ENCODE measurements at regions not wholly inside any gene's neighbourhood (a gene's known extent, or its start where the extent isn't known, plus 50 kb on each side); places are given as distances from the start of the nearest gene placed in this dataset.

GRCh38 chr3:193851428-193851847 lies 258.4 kb downstream of the OPA1 start:
- intact Hi-C loops (cut with micrococcal nuclease) = no loop called here
- no peak overlapping the region for H3K27ac ChIP-seq (ENCODE audit: low read depth, low read length)

More at GRCh38 chr3:193851428-193851847, 258.4 kb downstream of the OPA1 start:
- Histone ChIP-seq H3K9ac (ENCODE audit: low read length) (no peak overlapping the region), H4K20me1 (ENCODE audit: insufficient read depth) (no peaks in the 10 kb centered on the region), H2AFZ (ENCODE audit: low read depth, low read length, poor library complexity, severe bottlenecking) (no peak overlapping the region), H3K9me2 (ENCODE audit: insufficient read depth) (no peaks in the 10 kb centered on the region), H3K79me2 (ENCODE audit: insufficient read depth, low read length) (no peaks in the 10 kb centered on the region), H3K4me1 (ENCODE audit: control insufficient read depth in 1 of 2, insufficient read depth in 2 of 2, low read length in 2 of 2) (peaks cover 11 to 23% of the 10 kb centered on the region in 2 experiments; a peak in 3 of 4 replicates), H3K4me3 (replicated peaks in 1 of 2; ENCODE audit: low read depth in 1 of 2, low read length in 2 of 2) (no peak overlapping the region), H3K36me3 (ENCODE audit: control insufficient read depth in 1 of 2, insufficient read depth in 2 of 2, low read length in 2 of 2) (no peaks in the 10 kb centered on the region), H3K27me3 (ENCODE audit: insufficient read depth, low read length) (no peaks in the 10 kb centered on the region), H3K4me2 (ENCODE audit: low read length) (no peak overlapping the region), H3K9me3 (ENCODE audit: control insufficient read depth in 1 of 2, insufficient read depth in 1 of 2, low read depth in 1 of 2, low read length in 2 of 2) (no peaks in the 10 kb centered on the region)
- CTCF ChIA-PET = no interaction called here
- RAD21 ChIA-PET (ENCODE audit: low non-redundant PET in 1 of 2, low total read pairs in 2 of 2, uncharacterized antibody in 2 of 2, unreplicated experiment in 2 of 2) = no interaction called here
- TF ChIP-seq EGR1 (IDR thresholded peaks at IDR 0.05; ENCODE audit: low read depth) = no peak
- TF ChIP-seq POLR2A (IDR thresholded peaks at IDR 0.05; ENCODE audit: borderline replicate concordance, extremely low read depth, insufficient read depth, insufficient read length) = no peak
- no peak for TF ChIP-seq YY1 (IDR thresholded peaks at IDR 0.05; ENCODE audit: extremely low read depth, insufficient replicate concordance, low read depth, low read length)
- TF ChIP-seq SIN3A (IDR thresholded peaks at IDR 0.05; ENCODE audit: low read depth) = no peak
- TF ChIP-seq ZNF274 (IDR thresholded peaks at IDR 0.05; ENCODE audit: low read depth, low read length) = no peak
- TF ChIP-seq POLR2AphosphoS5 (IDR thresholded peaks at IDR 0.05; ENCODE audit: low read depth, low read length) = no peak
- TF ChIP-seq REST (IDR thresholded peaks at IDR 0.05; ENCODE audit: low read depth) = no peak
- TF ChIP-seq CBX3 (IDR thresholded peaks at IDR 0.05; ENCODE audit: low read depth) = no peak
- no peak for TF ChIP-seq CEBPB (IDR thresholded peaks at IDR 0.05; ENCODE audit: low read depth)
- no peak for TF ChIP-seq JUND (IDR thresholded peaks at IDR 0.05)
- no peak for TF ChIP-seq SRF (IDR thresholded peaks at IDR 0.05; ENCODE audit: low read depth)
- no peak for TF ChIP-seq TCF7L2 (IDR thresholded peaks at IDR 0.05; ENCODE audit: borderline replicate concordance, extremely low read depth, insufficient read depth, insufficient read length)
- TF ChIP-seq FOSL1 (IDR thresholded peaks at IDR 0.05; ENCODE audit: low read depth) = no peak
- TF ChIP-seq MAX (IDR thresholded peaks at IDR 0.05) = no peak
- no peak for TF ChIP-seq ELF1 (IDR thresholded peaks at IDR 0.05; ENCODE audit: borderline replicate concordance, low read depth)
- no peak for TF ChIP-seq SP1 (IDR thresholded peaks at IDR 0.05; ENCODE audit: low read depth)
- TF ChIP-seq ZFX (IDR thresholded peaks at IDR 0.05) = no peak
- no peak for TF ChIP-seq EZH2 (IDR thresholded peaks at IDR 0.05)
- TF ChIP-seq, protein P1, sequence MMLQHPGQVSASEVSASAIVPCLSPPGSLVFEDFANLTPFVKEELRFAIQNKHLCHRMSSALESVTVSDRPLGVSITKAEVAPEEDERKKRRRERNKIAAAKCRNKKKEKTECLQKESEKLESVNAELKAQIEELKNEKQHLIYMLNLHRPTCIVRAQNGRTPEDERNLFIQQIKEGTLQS (IDR thresholded peaks at IDR 0.05) = no peak
- TF ChIP-seq, protein P2, sequence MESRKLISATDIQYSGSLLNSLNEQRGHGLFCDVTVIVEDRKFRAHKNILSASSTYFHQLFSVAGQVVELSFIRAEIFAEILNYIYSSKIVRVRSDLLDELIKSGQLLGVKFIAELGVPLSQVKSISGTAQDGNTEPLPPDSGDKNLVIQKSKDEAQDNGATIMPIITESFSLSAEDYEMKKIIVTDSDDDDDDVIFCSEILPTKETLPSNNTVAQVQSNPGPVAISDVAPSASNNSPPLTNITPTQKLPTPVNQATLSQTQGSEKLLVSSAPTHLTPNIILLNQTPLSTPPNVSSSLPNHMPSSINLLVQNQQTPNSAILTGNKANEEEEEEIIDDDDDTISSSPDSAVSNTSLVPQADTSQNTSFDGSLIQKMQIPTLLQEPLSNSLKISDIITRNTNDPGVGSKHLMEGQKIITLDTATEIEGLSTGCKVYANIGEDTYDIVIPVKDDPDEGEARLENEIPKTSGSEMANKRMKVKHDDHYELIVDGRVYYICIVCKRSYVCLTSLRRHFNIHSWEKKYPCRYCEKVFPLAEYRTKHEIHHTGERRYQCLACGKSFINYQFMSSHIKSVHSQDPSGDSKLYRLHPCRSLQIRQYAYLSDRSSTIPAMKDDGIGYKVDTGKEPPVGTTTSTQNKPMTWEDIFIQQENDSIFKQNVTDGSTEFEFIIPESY (IDR thresholded peaks at IDR 0.05; ENCODE audit: extremely low read depth, insufficient replicate concordance, low read length) = no peak
- POLR2A ChIA-PET = no interaction called here
- no TSS peak for BruUV-seq (replicated peaks)
- DNase-seq (ENCODE audit: low read depth, low spot score) = no peak
- no peak for ATAC-seq
